SH-SY5Y (cell line): ENCODE measurements at regions not wholly inside any gene's neighbourhood (a gene's known extent, or its start where the extent isn't known, plus 50 kb on each side); places are given as distances from the start of the nearest gene placed in this dataset.

Experiments
- GATA2 ChIP-seq: IDR thresholded peaks from 2 replicates; pipeline ENCODE4 v1.6.1; 2011; ENCODE audit warnings: mild to moderate bottlenecking, low read depth, low read length
- GATA3 ChIP-seq: IDR thresholded peaks from 2 replicates; pipeline ENCODE4 v1.6.1; 2011; ENCODE audit warnings: low read depth, mild to moderate bottlenecking, low read length, moderate library complexity

DNA sequence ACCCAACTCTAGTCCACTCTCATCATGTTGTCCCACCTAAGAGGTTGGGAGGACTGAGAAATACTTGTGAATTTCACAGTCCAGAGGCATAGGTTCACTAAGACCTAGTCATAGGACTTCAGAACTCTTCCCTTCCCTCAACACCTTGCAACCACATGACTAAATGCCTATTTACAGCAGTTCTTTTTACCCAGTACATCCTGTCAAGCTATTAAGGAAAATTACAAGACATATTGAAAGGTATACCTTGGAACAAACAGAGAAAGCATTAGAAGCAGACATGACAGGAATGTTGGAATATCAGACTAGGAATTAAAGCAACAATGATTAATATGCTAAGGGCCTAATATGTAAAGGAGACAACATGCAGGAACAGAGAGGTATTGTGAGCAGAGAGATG, 563.8 kb upstream of the LRRC4C start:
- TF ChIP-seq GATA3: no peak
- no peak for TF ChIP-seq GATA2
